Skeletal muscle cell (primary cell): ENCODE measurements at regions not wholly inside any gene's neighbourhood (a gene's known extent, or its start where the extent isn't known, plus 50 kb on each side); places are given as distances from the start of the nearest gene placed in this dataset.

ENCODE experiments used
- DNase-seq: peaks from one replicate; pipeline ENCODE4 v3.0.0-alpha.2; 2010; ENCODE audit warnings: low read depth
- H3K4me3 ChIP-seq: 2 replicates; pipeline ENCODE4 v1.5.1; 2011; ENCODE audit warnings: low read depth, mild to moderate bottlenecking, control low read depth, low read length, moderate library complexity

DNA sequence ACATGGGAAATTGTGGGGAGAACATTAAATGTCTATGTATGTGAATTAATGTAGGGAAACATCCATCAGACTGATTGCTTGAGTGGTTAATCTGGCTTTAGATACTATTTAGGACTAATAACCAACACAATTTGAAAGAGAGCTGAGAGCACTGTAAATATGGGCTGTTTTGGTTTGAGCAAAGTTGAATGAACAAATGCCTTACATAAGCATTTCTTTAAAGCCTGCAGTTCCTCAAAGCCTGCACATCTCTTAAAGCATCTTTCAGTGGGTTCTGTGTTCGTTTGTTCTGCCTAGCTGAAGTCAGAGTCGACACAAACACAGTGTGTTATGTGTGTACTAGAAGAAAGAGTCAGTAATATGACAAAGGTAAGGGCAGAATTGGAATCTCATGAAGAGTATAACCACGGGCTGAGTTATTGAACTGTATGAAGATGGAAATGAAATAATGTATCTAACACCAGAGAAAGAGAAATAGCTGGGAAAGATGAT lies 350.0 kb downstream of the SIPA1L2 start:
- H3K4me3 ChIP-seq, result no peak overlapping the region
- DNase-seq, result no peak

DNA sequence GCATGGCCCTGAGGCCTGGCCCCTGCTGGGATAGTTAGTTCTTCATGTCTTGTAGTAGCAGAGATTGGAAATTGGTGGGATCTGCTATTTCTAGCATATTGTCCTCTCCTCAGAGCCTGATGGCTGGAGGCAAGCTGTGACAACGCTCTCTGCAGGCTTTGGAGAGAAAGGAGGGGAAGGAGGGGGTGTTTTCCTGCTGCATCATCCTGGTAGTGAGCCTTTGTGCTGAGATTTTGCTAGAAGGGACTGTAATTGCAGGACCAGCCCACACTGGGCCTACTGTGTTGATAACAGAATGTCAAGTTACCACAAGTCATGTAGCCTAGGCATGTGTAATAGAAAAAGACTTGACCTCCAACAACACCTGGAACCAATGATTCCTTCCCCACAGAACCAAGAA lies 351.0 kb downstream of the SIPA1L2 start:
- DNase-seq, result no peak
- no peak overlapping the region for H3K4me3 ChIP-seq

DNA sequence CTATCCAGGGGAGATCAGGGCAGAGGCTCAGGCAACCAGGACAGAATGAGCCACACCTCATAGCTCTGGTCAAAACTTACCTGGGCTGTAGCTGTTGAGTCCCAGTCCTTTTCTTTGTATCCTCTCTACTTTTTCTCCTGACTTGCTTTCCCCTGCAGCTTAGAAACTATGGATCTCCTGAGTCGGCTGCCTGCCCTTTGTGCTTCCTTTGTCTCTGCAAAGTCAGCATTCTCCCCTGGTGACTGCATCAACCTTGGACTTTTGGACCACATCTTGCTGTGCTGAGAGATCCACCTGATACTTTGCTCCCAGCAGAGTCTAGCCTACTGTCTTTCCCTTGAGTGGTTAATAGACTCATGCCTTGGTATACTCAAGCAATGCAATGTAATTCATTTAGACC lies 353.3 kb downstream of the SIPA1L2 start:
- H3K4me3 ChIP-seq, result no peak overlapping the region
- no peak for DNase-seq

DNA sequence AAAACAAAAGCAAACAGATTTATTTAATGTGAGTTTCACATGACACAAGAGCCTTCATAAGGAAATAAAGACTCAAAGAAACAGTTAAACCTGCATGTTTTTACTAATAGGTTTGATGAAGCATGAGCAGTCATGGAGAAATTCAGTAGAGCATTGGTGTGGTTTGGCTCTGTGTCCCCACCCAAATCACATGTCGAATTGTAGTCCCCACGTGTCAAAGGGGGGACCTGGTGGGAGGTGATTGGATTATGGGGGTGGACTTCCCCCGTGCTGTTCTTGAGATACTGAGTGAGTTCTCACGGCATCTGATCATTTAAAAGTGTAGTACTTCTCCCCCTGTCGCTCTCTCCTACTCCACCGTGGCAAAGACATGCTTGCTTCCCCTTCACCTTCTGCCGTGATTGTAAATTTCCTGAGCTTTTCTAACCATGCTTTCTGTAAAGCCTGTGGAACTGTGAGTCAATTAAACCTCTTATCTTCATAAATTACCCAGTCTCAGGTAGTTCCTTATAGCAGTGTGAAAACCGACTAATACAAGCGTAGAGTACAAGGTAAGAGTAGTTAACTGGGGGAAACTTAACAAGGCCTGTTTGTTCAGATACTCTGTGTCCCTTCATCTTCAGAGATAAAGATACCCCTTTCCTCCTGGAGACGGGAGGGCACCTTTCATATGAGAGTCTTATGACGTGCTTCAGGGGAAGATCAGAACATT lies 354.8 kb downstream of the SIPA1L2 start:
- no peak overlapping the region for H3K4me3 ChIP-seq
- no peak for DNase-seq

DNA sequence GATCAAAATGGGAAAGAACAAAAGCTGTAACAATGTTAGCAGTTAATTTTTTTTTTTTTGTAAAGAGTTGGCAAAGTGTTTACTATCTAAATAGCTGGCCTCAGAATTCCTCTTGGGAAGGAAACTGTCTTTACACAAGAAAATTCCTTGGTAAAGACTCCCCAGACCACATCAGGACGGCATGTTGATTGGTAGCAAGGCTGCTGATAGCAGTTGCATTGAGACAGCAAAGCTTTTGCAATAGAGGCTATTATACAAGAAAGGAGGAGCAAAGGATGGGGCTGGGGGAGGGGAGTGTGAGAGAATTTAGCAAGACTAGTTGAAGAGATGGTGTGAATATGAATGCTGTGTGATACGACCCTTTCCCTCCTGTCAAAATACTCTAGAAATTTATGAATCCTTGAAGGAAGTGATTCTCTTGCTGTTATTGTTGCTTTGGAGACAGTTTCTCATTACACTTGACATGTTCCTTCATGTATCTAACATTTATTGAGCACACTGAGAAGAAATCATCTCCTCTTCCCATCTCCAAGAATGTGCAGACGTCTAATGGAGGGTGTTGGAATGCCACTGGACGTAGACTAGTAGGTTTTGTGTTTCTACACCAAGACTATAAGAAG lies 355.6 kb downstream of the SIPA1L2 start:
- H3K4me3 ChIP-seq, result no peak overlapping the region
- no peak for DNase-seq

DNA sequence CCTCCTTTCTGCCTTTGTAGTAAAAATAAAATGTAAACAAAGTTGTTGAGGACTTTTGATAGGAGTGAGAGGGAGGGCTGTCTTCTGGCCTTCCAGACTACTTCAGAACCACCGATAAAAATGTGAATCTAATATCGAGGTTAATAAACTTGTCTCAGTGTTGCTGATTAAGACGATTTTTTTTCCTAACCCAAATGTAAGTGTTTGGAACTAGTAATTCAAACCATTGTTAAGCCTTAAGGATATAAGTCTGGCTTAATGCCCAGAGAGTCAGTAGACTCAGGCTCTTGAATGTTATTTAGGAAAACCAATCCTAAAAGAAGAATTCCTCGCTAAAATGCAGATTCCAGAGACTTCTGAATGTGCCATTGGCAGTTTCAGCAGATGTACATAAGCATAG lies 356.9 kb downstream of the SIPA1L2 start:
- no peak overlapping the region for H3K4me3 ChIP-seq
- no peak for DNase-seq

DNA sequence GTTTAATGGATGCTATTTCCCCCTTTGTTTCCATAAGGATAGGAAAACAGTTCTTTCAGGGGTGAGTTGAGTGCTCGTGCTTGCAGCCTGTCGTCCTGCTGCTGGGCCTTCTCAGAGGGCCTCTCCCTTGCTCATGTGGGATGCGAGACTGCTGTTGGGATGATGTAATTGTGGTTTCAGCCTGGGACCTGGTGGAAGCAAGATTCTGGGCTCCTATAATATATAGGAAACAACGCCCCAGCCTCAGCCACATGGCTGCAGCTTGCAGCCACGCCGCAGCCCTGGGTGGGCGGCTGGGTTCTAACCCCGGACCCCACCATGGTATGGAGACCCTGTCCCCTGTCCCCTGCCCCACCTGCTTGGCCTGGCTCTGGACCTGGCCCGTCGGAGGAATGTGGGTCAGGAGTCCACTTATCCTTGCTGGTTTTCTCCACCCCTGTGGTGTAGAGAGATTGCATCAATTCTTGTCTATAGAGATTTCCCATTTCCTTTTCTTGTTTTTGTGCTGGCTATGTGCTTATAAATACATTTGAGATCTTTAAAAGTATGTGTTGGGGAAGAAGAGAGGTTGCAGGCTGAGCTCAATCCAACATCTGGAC lies 357.8 kb downstream of the SIPA1L2 start:
- H3K4me3 ChIP-seq, result no peak overlapping the region
- DNase-seq, result peak; percentile 19

DNA sequence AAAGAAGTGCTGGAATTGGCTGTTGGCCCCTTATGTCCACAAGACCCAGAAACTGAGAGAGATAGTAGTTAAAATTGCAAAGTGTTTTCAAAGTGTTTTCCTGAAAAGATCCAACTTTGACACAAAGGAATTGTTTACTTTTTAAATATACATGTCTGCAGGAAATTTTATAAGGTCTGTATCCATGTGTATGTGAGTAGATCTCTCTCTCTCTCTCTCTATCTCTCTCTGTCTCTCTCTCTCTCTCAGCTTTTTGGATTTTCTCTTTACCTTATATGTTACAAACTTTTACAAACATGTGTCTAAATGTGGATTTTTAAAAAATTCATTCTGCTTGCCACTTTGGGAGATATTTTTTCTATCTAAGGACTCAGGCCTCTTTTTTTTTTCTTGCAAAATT lies 358.6 kb downstream of the SIPA1L2 start:
- no peak for DNase-seq
- H3K4me3 ChIP-seq, result no peak overlapping the region

DNA sequence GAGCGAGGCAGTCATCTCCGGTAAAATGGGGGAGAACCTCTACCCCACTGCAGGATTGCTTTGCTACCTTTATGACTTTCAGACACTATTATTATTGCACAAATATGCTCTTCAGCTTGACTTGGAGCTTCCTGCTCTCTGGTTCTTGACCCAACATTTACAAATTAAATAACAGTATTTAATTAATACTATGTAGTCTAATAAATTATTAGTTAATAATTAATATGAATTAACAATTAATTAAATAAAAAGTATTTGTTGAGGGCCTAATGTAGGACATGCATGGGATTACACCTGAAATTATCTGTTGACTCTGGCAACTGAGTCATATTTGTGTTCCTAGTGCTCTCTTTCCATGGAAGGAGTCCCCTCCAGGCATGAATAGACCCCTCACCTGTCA lies 359.9 kb downstream of the SIPA1L2 start:
- no peak overlapping the region for H3K4me3 ChIP-seq
- DNase-seq, result no peak

DNA sequence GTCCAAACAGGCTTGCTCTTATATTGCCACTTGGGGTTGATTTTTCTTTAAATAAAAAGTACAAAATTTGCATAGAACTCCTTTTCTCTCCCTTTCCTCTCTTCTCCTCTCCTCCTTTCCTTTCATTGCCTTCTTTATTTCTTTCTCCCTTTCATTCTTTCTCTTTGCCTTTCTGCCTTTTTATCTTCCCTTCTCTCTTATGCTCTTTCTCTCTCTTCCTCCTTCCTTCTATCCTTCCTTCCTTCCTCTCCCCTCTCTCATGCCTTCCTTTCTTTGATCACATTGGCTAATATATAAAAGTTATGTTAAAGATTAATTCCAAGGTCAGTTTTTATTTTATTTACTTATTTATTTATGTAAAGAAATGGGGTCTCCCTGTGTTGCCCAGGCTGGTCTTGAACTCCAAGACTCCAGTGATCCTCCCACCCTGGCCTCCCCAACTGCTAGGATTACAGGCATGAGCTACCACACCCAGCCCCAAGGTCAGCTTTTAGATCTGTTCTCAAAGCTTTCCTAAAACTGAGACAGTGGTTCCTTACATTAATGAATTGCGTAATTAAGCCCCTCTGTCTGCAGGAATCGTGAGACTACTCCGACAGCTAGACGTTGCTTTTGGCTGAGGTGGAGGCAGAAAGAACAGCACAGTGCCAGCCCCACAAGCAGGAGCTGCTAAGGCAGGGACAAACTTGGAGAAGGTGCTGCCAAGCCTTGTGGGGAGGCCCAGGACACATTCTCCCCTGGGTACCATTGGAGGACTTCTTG lies 361.9 kb downstream of the SIPA1L2 start:
- no peak for DNase-seq
- no peak overlapping the region for H3K4me3 ChIP-seq

DNA sequence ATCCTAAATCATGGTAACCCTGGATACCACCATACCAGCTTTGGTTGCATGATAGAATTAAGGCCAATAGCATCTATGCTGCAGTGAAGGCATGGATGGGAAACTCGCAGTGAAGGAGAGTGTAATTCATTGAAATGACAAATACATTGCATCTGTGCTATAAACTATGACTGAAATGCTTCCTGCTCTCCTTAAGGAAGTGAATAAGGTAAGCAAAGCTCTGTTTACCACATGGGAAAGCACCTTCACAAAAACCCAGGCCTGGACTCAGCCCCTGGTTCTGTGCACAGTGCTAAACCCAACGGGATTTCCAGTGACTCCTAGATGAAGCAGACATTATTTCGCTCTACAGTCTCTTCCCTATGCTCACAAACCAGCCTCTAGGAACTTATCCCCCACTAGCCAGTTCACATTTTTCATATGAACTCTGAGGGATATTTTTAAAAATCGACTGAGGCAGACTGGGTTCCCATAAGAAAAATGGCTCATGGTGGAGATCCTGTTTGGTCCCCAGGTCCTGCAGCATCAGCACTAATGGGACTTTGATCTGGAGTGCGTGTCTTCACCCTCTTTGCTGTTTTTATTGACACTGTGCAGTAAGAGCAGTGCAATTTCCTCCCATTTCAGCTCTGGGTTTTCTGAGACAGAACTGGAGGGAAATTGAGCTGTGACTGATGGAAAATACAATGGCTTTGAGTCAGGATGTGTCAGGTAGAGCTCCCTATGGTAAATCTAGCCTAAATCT lies 362.7 kb downstream of the SIPA1L2 start:
- H3K4me3 ChIP-seq, result no peak overlapping the region
- DNase-seq, result no peak

DNA sequence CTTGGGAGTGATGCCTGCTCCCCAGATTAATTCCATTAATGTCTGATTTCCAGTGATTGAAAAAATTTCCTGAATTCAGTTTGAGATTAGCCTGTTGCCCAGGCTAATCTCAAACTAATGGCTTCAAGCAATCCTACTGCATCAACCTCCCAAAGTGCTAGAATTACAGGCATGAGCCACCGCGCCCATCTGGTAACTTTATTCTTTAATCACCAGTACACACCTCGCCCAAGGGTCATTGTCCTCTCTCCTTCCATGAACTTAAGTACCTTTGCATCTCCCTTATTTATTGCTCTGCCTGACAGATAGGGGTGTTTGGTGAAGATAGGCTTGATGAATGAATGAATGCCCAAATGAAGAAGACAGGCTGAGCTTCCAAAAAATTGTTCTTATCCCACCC lies 366.5 kb downstream of the SIPA1L2 start:
- no peak for DNase-seq

DNA sequence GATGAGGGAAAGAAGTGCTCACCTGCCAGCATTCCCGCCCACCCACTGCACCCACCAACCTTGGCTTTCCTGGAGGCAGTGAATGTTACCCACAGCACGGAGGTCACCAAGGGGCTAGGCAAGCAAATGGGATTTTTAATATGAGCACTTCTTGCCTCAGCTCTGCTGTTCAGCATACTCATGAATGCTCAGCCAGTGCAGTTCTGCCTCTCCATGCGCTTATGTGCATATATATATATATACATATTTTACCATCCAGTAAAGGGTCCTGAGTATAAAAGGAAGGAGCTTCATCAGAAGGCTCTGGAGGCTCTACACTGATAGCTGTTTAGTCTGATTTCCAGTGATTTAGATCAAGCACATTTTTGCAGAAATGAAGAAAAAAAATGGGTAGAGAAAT lies 366.9 kb downstream of the SIPA1L2 start:
- H3K4me3 ChIP-seq, result no peak overlapping the region
- DNase-seq, result no peak

More for the DNA sequence above, 366.5 kb downstream of the SIPA1L2 start:
- H3K4me3 ChIP-seq, result no peak overlapping the region

DNA sequence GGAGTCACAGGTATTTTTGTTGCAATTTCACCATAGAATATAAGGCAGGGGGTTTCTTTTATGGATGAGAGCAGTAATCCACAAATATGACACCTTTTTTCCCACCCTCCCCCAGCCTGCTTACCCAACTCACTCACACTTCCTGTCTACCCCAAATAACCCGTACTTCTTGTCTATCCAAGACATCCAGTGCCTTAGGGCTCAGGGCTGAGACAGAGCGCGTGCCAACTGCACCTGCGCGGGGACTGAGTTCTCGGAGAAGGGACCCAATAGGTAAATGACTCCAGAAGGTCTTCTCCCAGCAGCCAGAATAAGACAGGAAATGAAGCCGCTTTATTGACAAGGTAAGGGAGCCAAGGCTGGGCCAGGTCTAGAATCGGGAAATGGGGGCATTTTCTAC lies 369.1 kb downstream of the SIPA1L2 start:
- DNase-seq, result no peak

DNA sequence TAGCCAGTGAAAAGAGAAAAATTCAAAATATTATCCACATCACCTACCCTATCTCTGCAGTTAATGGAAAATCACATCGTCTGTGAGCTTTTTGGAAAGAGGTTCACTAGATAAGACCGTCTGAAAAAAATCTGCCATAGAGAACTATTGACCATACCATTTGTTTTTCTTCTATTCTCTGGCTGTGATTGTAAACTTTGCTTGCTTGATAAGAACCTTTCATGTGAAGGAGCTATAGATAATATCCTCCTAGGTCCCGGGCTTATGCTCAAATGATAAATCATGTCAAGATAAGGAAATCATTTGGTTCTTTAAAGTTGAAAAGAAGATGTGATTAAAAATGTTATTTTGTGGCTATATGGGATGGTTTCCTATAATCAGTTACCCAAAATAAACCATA lies 369.9 kb downstream of the SIPA1L2 start:
- no peak overlapping the region for H3K4me3 ChIP-seq
- no peak for DNase-seq

More for the DNA sequence above, 369.1 kb downstream of the SIPA1L2 start:
- H3K4me3 ChIP-seq, result no peak overlapping the region

DNA sequence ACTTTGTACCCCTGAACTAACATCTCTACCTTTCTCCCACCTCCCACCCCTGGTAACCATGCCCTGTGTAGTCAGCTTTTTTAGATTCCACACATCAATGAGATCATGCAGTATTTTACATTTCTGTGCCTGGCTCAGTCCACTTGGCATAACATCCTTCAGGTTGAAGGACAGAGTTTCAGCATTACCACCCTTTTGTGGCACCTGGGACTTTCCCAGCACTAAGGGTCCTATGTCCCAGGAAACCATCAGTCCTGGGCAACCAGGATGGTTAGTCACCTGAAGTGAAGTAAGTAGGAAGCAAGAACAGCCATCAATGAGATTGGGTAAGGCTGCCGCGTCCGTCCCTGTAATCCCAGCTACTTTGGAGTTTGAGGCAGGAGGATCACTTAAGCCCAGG lies 370.6 kb downstream of the SIPA1L2 start:
- no peak overlapping the region for H3K4me3 ChIP-seq
- DNase-seq, result no peak

DNA sequence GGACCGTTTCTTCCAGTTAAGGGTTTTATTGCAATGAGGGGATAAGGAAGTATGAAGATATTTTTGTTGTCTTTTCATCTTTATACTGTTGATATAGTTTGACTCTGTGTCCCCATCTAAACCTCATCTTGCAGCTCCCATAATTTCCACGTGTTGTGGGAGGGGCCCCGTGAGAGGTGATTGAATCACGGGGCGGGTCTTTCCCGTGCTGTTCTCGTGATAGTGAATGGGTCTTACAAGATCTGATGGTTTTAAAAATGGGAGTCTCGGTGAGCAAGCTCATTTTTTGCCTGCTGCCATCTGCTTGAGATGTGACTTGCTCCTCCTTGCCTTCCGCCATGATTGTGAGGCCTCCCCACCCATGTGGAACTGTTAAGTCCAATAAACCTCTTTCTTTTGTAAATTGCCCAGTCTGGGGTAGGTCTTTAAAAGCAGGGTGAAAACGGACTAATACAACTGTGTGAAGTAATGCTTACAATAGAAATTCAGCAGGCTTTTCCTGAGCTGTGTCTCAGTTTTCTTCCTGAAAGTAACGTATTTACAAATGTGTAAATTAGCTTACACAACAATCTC lies 377.3 kb downstream of the SIPA1L2 start:
- H3K4me3 ChIP-seq, result no peak overlapping the region
- no peak for DNase-seq

DNA sequence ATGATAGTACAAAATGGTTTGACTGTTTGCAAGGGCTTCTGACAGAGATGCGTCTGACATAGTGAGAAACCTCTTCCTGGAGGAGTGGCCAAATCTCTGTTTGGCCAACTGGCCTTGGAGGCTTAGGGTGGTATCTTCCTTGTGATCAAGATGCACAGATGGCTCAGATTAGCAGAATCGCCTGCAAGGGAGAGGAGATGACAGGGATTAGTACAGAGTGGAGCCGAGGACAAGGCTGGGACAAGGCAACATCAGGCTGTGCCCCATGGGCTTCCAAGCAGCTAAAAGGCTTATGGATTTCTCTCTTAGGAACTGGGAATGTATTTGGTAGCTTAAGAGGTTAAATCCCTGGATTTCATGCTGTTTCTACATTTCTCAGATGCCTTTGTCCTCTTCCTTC lies 379.1 kb downstream of the SIPA1L2 start:
- no peak for DNase-seq
- H3K4me3 ChIP-seq, result no peak overlapping the region
